HG03196 (cell line): ENCODE measurements at regions not wholly inside any gene's neighbourhood (a gene's known extent, or its start where the extent isn't known, plus 50 kb on each side); places are given as distances from the start of the nearest gene placed in this dataset.
A peak's percentile ranks its signal among the peaks of the same experiment; 100 is the strongest.

Experiments
- ATAC-seq: cut with Tn5 transposase; IDR thresholded peaks from one replicate; pipeline ENCODE4 v1.9.1; 2021; ENCODE audit not compliant: unreplicated experiment

- no peak for ATAC-seq
These were observed 110.7 kb upstream of the CTSC start for GRCh38 chr11:88448131-88448670.

DNA sequence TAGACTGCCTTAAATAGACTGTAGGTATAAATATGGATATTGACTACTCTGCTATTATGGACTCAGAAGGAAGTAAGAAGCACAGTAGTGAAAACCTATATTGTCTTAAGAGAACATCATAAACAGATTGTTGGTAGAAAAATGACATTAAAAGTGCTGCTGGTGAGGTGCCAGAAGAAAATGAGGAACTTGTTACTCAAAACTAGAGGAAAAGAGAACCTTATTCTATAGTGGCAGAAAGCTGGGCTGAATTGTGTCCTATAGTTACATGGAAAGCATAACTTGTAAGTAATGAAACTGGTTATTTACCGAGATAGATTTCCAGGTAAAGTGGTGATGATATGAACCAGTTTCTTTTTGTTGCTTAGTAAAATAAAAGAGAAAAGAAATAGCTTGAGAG lies 109.7 kb upstream of the CTSC start:
- no peak for ATAC-seq

DNA sequence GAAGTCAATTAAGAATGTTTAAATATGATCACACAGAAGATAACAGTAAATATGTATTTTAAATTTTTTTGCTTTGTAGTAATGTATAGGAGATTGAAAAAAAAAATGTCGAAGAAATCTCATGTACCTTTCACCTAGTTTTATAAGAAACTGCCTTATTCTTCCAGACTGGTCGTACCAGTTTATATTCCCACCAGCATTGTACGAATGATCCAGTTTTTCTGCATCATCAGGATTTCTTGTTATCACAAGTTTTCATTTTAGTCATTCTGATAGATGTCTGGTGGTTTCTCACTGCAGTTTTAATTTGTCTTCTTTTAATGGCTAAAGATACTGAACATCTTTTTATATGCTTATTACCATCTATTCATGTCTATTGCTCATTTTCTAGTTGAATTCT lies 101.8 kb upstream of the CTSC start:
- no peak for ATAC-seq

- no peak for ATAC-seq
These were observed 101.2 kb upstream of the CTSC start for GRCh38 chr11:88438721-88439120.

DNA sequence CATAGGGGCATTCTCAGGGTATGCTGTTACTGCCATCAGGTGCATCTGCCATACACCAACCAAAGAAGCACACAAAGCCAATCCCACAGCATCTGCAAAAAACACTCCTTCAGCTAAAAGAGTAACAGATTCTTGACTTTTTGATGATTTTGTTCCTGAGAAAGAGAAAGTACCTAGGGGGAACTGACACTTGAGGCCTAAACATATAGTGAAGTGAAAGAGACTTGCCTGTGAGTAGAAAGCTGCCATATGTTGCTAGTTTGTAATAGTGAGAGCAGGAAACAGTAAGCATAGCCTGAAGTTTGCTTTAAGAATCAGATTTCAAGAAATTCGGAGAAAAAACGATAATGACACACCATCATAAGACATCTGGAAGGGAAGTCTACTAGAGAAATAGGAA lies 97.9 kb upstream of the CTSC start:
- ATAC-seq: peak; percentile 93

DNA sequence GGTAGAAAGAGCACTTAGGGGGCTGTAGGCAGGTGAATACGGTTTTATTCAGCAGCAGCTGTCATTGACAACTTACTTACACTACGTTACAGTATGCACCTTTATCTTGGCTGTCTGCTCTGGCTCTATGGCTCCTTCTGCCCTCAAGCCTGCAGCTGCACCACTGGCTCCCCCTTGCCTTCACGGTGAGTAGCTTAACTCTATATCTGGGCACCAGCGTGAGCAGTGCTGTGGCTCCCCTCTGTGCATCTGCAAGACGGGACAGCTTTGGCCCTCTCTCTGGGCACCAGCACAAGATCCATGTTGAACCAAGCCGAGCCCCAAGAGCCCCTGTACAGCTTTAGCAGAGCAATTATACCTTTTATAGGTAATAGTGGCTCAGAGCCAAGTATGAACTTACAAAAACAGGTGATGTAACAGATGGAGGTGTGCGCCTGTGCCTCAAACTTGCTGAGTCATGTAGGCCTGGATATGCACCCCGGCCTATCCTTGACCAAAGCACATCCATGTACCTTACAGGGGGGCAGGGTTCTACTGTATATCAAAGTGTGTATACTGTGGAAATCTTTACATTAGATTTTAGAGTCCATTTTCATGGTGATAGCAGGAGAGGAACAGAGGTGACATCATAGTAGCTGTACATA lies 96.9 kb upstream of the CTSC start:
- ATAC-seq: no peak

DNA sequence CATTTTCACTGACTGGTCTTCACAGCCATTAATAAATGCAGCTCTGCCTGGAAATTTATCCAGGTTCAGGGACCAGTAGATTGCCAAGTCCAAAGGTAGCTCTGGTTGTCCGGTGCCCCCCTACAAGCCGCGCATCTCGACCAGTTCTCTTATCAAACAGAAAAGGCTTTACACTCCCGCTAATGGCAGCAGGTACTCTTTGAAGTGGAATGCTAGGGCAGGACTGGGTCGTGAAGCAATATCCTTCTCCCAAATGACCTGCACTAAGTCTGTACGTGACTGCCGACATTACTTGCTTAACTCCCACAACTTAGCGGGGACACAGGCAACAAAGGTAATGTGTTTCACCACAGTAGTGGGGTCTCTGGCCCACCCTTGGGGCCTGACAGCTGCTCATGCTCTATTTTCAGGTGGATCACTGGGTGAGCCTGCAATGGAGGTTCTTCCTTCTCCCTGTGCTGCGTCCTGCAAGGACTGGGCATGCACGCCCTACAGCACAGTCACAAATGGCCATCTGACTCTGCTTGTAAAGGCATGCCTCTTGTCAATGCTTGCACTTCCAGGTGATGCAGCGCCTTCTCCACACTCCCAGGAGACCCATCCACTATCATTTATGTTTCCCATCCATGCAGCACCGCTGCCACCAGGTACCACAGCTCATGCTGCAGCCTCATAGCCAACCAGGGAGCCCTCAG lies 96.1 kb upstream of the CTSC start:
- no peak for ATAC-seq

DNA sequence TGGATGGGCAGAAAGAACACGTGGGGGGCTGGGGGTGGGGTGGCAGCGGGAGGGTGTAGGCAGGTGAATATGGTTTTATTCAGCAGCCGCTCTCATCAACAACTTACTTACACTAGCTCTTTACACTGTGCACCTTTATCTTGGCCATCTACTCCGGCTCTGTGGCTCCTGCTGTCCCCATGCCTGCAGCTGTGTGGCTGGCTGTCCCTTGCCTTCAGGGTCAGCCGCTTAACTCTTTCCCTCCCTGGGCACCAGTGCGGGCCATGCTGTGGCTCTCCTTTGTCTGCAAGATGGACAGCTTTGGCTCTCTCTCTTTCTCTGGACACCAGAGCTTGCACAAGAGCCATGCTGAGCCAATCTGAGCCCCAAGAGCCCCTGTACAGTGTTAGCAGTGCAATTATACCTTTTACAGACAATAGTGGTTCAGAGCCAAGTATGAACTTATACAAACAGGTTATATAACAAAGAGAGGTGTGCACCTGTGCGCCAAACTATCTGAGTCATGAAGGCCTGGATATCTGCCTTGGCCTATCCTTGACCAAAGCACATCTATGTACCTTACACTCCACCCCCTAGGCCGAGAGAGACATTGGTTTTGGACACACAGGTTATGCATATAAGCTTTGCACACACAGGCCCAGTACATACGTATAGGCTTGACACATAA lies 94.3 kb upstream of the CTSC start:
- no peak for ATAC-seq

GRCh38 chr11:88428959-88429358 lies 91.4 kb upstream of the CTSC start:
- ATAC-seq: no peak

- no peak for ATAC-seq
These were observed 90.2 kb upstream of the CTSC start for GRCh38 chr11:88427719-88428118.

DNA sequence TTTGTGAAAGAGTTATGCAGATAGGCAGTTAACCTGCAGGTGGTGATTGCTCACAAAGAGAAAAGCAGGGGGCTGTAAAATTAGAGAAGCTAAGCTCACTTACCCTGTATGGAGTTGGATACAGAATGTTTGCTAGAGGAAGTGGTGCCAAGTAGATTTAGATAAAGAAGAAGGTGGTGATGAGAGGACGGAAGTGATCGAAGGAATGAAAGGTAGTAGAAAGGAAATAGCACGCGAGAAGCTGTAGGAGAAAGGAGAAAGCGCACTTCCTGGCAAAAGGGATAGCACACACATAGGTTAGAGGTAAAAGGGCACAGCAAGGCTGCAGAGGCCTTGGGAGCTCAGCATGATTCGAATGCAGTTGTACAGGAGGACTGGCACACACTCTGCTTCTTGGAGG lies 87.3 kb upstream of the CTSC start:
- no peak for ATAC-seq

GRCh38 chr11:88421530-88421929 lies 84.0 kb upstream of the CTSC start:
- ATAC-seq: peak; percentile 78

DNA sequence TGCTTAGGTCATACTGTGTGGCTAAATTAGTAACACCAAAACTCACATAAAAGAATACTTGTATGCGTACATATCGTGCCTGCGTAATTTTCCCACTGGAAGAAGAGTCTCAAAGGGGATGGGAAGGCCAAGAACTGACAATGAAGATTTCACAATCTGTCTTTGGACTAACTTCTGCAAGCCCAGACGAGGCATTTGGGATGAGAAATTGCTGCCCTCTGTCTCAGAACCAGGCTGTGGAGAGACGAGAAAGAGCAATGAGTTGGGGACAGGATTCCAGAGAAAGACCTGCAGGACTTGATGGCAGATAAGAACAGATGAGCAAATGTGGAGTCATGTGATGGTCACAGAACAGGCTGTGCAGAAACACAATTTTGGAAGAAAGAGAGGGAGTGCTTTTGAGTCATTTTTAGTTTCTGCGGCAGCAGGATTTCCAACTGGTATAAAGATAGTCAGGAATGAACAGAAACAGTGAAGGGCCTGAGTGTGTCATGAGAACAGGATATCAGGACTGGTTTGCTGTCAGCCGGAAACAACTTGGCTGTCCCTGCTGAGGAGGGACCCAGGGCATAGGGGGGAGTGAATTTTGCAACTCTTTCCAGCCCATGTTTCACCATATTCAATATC lies 82.7 kb upstream of the CTSC start:
- ATAC-seq: no peak

GRCh38 chr11:88418508-88418907 lies 81.0 kb upstream of the CTSC start:
- no peak for ATAC-seq

DNA sequence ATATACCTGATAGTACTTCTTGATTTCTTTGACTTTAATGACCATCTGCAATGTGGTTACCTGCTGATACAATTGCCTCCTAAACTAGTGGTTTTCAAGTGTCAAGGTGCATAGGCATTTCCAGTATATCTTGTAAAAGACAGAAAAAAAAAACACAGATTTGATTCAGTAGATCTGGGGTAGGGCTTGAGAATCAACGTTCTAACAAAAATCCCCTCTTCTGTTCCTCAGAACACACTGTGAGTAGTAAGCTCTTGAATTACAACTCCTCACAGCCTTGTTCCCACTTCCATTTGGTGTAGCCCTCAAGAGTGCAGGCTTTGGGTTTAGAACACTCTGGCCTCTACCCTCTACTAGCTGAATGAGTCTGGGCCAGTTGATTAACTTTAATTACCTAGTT lies 78.0 kb upstream of the CTSC start:
- no peak for ATAC-seq

GRCh38 chr11:88414981-88415413 lies 77.5 kb upstream of the CTSC start:
- no peak for ATAC-seq

DNA sequence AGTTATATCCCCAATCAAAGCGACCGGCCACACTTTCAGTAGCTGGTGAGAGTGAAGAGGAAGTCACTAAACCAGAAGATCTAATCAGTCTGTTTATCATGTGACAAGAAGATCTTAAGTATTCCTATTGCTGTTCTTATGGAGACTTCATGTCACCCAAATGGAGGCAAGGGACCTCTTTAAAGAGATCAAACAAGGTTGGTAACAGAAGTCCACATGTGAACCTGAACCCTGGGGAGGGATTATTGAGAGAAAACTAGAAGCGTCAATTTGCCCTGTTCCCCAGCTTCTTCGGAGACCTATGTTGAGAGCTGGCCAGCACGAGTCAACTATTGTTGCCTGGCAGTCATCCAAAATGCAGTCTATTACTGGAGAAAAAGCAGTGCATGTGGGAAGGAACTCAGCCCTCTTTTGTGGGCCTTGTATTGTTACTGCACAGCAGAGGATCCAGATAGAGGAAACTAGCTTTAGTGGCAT lies 76.9 kb upstream of the CTSC start:
- no peak for ATAC-seq

DNA sequence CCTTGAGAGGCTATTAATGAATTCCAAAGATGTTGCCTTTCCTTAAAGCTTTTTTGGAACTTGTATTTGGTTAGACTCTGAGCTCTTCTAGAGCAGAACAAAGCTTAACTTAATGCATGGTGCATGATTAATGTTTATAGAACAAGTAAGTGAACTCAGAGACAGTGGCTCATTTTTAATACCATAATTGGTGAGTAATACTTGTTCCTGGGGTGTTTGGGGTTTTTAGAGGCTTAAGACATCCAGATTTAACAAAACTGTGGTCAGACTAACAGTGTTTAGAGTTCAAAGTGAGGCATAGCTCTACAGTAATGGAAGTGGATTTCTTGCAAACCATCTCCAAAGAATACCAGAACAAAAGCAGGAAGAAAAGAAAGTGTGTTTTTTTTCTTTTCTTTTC lies 73.7 kb upstream of the CTSC start:
- no peak for ATAC-seq

- ATAC-seq: no peak
These were observed 73.1 kb upstream of the CTSC start for GRCh38 chr11:88410656-88411055.

- no peak for ATAC-seq
These were observed 72.5 kb upstream of the CTSC start for GRCh38 chr11:88410056-88410455.

GRCh38 chr11:88406876-88407275 lies 69.3 kb upstream of the CTSC start:
- no peak for ATAC-seq

- no peak for ATAC-seq
These were observed 68.3 kb upstream of the CTSC start for GRCh38 chr11:88405853-88406252.
